ENCODE measurements at regions not wholly inside any gene's neighbourhood (a gene's known extent, or its start where the extent isn't known, plus 50 kb on each side); places are given as distances from the start of the nearest gene placed in this dataset.

DNA sequence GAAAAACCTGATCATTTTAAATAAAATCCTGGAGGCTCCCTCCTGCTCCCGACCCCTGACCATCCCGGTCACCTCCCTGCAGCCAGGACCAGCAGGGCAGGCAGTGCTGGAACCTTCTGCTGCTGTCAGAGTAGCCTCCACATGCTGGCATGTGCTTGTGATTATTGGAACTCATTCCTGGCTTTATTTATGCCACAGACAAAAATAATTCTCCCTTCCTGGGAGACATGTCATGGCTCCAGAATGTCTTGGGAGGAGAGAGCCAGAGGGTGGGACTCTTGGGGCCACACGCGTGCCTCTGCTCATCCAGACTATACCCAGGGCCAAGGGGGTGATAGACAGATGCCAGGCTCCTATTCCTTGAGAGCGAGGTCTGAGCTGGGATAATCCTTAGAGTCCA, 183.6 kb upstream of the RAB4A start:
- TF ChIP-seq CTCF (IDR thresholded peaks at IDR 0.05) (no peak), POLR2A (IDR thresholded peaks at IDR 0.05) (no peak)
